Mammary epithelial cell (primary cell): ENCODE measurements at regions not wholly inside any gene's neighbourhood (a gene's known extent, or its start where the extent isn't known, plus 50 kb on each side); places are given as distances from the start of the nearest gene placed in this dataset.

Experiments
- EZH2 ChIP-seq: IDR thresholded peaks from 2 replicates; pipeline ENCODE4 v1.6.1; 2012; ENCODE audit warnings: low read length, inconsistent platforms, borderline replicate concordance
- TF ChIP-seq, protein P1 (sequence below), 2 donors: IDR thresholded peaks in 1 of 2; conservative IDR thresholded peaks in 1 of 2; 2 replicates each; pipeline ENCODE4 v1.5.1; 2011 to 2012; ENCODE audit warnings: inconsistent platforms in 2 of 2, low read length in 2 of 2, mild to moderate bottlenecking in 2 of 2, control low read depth in 1 of 2, low read depth in 1 of 2; ENCODE audit not compliant: insufficient read depth in 1 of 2; ENCODE audit errors: extremely low read depth in 1 of 2

- TF ChIP-seq, protein P1, sequence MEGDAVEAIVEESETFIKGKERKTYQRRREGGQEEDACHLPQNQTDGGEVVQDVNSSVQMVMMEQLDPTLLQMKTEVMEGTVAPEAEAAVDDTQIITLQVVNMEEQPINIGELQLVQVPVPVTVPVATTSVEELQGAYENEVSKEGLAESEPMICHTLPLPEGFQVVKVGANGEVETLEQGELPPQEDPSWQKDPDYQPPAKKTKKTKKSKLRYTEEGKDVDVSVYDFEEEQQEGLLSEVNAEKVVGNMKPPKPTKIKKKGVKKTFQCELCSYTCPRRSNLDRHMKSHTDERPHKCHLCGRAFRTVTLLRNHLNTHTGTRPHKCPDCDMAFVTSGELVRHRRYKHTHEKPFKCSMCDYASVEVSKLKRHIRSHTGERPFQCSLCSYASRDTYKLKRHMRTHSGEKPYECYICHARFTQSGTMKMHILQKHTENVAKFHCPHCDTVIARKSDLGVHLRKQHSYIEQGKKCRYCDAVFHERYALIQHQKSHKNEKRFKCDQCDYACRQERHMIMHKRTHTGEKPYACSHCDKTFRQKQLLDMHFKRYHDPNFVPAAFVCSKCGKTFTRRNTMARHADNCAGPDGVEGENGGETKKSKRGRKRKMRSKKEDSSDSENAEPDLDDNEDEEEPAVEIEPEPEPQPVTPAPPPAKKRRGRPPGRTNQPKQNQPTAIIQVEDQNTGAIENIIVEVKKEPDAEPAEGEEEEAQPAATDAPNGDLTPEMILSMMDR (conservative IDR thresholded peaks at IDR 0.05 in 1 of 2, IDR thresholded peaks at IDR 0.05 in 1 of 2; ENCODE audit: extremely low read depth in 1 of 2, insufficient read depth in 1 of 2, low read depth in 1 of 2, low read length in 2 of 2), result no peak
- TF ChIP-seq EZH2, result no peak
These were observed 1478.6 kb upstream of the ACVR2A start for GRCh38 chr2:146366276-146366675.
